OCI-LY1 (cell line): ENCODE measurements at regions not wholly inside any gene's neighbourhood (a gene's known extent, or its start where the extent isn't known, plus 50 kb on each side); places are given as distances from the start of the nearest gene placed in this dataset.

Experiments used
- EZH2 ChIP-seq: fragments of 200-600 bp; sonication (generic), shearing (Covaris generic); IDR thresholded peaks from 2 replicates; pipeline ENCODE4 v1.8.0; 2017; ENCODE audit warnings: borderline replicate concordance, mixed run types, mild to moderate bottlenecking, antibody characterized with exemption, low read length, moderate library complexity, mixed read lengths
- TF ChIP-seq, protein P1 (sequence below): fragments of 200-600 bp; sonication (generic), shearing (Covaris generic); IDR thresholded peaks from 2 replicates; pipeline ENCODE4 v1.5.1; 2017; ENCODE audit warnings: mild to moderate bottlenecking, antibody characterized with exemption, low read length, moderate library complexity, mixed read lengths

DNA sequence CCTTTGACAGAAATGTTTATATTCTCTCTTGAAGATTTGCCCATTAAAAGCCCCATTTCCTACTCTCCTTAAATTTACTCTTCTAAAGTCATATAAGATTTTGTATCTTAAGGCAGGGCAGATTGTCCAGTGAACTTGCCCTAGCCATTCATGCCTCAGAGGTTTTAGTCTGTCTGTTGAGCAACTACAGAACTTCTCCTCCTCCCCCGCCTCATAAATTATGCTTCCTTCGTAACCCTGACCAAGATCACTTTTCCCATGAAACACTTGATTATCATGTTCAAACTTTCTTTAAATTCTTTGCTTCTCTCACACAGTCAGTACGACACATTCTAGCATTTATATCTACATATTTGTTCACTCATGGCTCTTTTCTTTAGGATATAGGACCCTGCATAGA, 621.3 kb downstream of the ANKRD7 start:
- TF ChIP-seq, protein P1, sequence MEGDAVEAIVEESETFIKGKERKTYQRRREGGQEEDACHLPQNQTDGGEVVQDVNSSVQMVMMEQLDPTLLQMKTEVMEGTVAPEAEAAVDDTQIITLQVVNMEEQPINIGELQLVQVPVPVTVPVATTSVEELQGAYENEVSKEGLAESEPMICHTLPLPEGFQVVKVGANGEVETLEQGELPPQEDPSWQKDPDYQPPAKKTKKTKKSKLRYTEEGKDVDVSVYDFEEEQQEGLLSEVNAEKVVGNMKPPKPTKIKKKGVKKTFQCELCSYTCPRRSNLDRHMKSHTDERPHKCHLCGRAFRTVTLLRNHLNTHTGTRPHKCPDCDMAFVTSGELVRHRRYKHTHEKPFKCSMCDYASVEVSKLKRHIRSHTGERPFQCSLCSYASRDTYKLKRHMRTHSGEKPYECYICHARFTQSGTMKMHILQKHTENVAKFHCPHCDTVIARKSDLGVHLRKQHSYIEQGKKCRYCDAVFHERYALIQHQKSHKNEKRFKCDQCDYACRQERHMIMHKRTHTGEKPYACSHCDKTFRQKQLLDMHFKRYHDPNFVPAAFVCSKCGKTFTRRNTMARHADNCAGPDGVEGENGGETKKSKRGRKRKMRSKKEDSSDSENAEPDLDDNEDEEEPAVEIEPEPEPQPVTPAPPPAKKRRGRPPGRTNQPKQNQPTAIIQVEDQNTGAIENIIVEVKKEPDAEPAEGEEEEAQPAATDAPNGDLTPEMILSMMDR = no peak
- TF ChIP-seq EZH2 = no peak
